ENCODE measurements at regions not wholly inside any gene's neighbourhood (a gene's known extent, or its start where the extent isn't known, plus 50 kb on each side); places are given as distances from the start of the nearest gene placed in this dataset.

DNA sequence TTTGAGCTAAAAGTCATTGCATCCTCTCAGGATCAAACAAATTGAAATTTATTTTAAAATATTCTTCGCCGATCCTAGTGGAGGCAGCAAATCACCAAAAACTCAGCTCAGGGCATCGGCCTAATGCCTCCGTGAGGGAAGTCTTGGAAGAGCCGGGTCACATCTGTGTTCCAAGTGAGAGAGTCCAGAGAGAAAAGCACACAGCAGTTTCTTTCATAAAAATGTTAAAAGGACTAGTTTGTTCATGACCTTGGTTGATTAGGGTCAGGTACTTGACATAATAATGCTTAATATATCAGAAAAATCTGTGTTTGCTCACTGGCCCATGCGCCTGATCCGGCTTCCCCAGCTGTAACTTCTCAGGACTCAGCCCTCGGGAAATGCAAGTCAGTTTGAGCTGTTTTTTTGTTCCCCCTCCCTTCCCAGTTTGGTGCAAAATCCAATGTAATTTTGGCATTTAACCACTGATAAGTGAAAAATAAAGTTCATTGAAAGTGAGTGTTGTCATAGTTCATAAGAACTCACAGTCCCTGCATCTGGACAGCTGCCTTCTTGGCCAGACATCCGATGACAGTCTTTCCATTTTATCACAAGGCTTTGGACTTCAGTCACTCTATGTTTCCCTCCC lies 161.7 kb downstream of the CAND1 start:
- Mint-ChIP-seq H3K9me3 (no peaks in the 10 kb centered on the region), H3K4me3 (no peak overlapping the region), H3K4me1 (peaks cover 4 to 10% (median 7%) of the 10 kb centered on the region in 4 donors), H3K27ac (no peak overlapping the region), H3K36me3 (no peaks in the 10 kb centered on the region), H3K27me3 (peaks cover 0 to 3% (median 0%) of the 10 kb centered on the region in 5 donors)
- ATAC-seq (no peak), DNase-seq (no peak)
- POLR2A ChIA-PET: interaction anchor here (0.9 kb wide), 2 partner anchors 10 to 232 kb away, joined by 3 read pairs; no protein-coding TSS in a partner anchor

DNA sequence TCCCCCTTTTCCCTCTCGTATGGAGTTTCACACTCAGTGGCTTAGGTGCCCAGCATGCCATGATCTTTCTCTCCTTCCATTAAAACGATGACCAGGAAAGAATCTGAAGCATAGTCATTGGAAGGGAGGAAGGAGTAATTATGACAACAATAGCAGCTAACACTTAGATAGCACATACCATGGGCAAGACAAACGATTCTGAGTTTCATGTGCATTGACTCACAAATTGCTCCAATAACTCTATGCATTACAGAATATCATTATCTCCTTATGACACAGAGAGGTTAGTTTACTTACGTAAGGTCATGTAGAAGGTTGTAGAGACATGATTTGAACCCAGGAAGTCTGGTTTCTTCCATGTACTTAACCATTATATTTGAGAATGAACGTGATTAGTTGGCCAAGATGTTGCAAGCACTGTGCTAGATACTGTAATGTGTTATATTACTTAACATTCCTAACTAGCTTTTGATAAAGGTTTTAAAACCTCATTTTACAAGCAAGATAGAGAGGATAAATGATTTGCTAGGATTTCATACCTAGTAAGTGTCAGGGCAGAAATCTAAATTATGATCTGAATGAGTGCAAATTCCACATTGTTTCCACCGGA lies 162.4 kb downstream of the CAND1 start:
- ATAC-seq (no peak), DNase-seq (no peak)
- Mint-ChIP-seq H3K27me3 (peaks cover 0 to 3% (median 0%) of the 10 kb centered on the region in 5 donors), H3K36me3 (no peaks in the 10 kb centered on the region), H3K9me3 (no peaks in the 10 kb centered on the region), H3K4me3 (no peak overlapping the region), H3K27ac (no peak overlapping the region), H3K4me1 (peaks cover under 1 to 6% (median 4%) of the 10 kb centered on the region in 4 donors)
- POLR2A ChIA-PET: interaction anchor here (0.5 kb wide), 1 partner anchor 32 kb away, joined by 6 read pairs; no protein-coding TSS in a partner anchor

DNA sequence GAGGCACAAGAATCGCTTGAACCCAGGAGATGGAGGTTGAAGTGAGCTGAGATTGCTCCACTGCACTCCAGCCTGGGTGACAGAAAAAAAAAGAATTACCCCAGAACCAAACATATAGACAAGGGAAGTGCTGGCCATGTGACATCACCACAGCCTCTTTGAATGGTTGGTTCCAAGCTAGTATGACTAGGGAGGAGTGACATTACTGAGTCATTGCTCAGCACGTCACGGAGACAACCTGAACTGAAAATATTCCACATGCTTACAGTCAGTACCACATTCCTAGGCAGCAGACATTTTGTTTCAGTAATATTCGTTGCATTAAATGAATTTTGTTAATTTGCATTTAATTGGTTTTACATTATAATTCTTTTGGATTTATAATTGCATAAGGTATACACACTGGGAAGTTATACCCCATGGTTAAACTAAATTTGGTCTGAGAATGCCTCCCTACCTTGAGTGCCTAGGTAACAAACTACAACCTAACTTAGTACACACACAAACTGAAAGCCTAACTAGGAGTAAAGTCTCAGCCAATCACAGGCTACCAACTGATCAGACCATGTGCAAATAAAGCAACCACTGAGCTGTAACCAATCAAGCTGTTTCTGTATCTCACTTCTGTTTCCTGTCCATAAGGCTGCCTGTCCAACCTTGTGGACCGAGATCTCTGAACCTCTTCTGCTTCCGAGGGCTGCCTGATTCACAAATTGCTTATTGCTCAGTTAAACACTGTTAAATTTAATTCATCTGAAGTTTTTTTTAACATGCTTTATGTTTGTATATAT lies 164.4 kb downstream of the CAND1 start:
- no peak overlapping the region for H3K4me3 Mint-ChIP-seq
- H3K27me3 Mint-ChIP-seq: peaks cover 0 to 3% (median 0%) of the 10 kb centered on the region in 5 donors
- no peak for DNase-seq
- no peak overlapping the region for H3K27ac Mint-ChIP-seq
- H3K36me3 Mint-ChIP-seq: no peaks in the 10 kb centered on the region
- POLR2A ChIA-PET: interaction anchor here (1.1 kb wide), 1 partner anchor 197 kb away, joined by 4 read pairs; no protein-coding TSS in a partner anchor
- H3K9me3 Mint-ChIP-seq: peaks cover 0 to 1% (median 0%) of the 10 kb centered on the region in 9 donors
- no peak for ATAC-seq
- H3K4me1 Mint-ChIP-seq: peaks cover 11 to 16% (median 13%) of the 10 kb centered on the region in 4 donors

DNA sequence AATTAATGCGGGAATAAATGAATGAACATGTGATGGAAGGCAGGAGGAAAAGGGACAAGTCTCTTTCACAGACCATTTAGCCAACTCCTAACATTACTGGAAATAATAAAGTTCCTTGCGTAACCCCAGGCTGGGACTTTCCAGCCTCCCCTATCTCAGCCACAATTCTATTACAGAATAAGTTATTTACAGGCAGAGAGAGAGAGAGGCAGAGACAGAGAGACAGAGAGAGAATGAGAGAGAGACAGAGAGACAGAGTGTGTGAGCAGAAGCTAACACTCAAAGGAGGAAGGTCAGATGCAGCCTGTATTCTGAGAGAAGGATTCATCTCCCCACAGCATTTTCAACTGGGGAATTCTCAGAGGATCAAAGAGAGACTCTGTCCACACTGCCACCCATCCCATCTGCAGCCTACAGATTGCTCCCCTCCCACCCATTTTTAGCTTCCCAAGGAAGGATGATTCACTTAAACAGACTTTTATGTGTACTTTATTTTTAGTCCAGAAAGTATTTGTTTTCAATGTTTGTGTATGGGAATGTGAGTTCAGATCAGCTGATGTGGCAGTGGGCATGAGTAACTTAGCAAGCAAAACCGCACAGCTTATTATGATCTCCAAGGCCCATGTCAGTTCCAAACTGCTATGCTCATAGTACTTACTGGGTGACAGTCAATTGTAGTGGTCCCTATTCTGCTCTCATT lies 165.7 kb downstream of the CAND1 start:
- Mint-ChIP-seq H3K36me3 (peaks cover 0 to 7% (median 0%) of the 10 kb centered on the region in 3 donors), H3K27me3 (no peaks in the 10 kb centered on the region), H3K27ac (peak overlapping the region in 3 of 10 donors; percentile 3 to 36 (median 28)), H3K4me1 (peaks cover 11 to 13% (median 12%) of the 10 kb centered on the region in 4 donors), H3K4me3 (no peak overlapping the region), H3K9me3 (peaks cover 0 to 6% (median 0%) of the 10 kb centered on the region in 9 donors)
- POLR2A ChIA-PET: interaction anchor here (0.7 to 1.2 kb wide), 2 partner anchors 14 to 172 kb away, joined by 3 to 5 read pairs; no protein-coding TSS in a partner anchor
- no peak for DNase-seq
- ATAC-seq: no peak

DNA sequence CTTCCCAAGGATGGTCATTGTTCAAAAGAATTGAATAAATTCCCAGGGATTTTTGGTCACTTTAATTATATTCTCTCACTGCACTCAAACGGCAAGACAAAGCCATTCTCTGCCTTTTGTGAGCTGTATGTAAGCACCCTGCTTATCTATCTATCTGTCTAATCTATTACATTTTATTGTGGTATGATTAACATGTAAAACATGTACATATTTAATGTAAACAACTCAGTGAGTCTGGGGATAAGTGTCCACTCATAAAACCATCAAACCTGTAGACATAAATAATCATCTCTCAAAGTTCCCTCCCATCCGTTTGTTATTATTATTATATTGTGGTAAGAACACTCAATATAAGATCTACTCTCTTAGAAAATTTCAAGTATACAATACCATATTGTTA lies 167.1 kb downstream of the CAND1 start:
- DNase-seq (no peak), ATAC-seq (no peak)
- no peak overlapping the region for H3K4me3 Mint-ChIP-seq
- peaks cover 12 to 15% (median 14%) of the 10 kb centered on the region in 4 donors for H3K4me1 Mint-ChIP-seq
- H3K27me3 Mint-ChIP-seq: no peaks in the 10 kb centered on the region
- H3K9me3 Mint-ChIP-seq: peaks cover 0 to 6% (median 0%) of the 10 kb centered on the region in 9 donors
- H3K27ac Mint-ChIP-seq: no peak overlapping the region
- H3K36me3 Mint-ChIP-seq: peaks cover 0 to 7% (median 0%) of the 10 kb centered on the region in 3 donors
- POLR2A ChIA-PET: no interaction called here

DNA sequence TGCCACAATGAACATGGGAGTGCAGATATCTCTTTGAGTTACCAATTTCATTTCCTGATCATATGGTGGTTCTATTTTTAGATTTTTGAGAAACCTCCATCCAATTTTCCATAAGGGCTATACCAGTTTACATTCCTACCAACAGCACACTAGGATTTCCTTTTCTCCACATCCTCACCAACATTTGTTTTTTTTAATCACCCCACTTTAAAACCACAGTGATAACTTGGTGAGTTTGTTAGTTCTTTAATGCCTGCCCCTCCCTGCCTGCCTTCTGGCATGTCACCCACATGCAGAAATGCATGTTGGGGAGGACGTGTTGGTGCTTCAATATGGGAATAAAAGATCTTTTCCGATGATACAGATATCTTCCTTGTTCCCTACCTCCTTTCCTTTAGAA lies 167.9 kb downstream of the CAND1 start:
- DNase-seq: no peak
- peaks cover 0 to 6% (median 0%) of the 10 kb centered on the region in 9 donors for H3K9me3 Mint-ChIP-seq
- no peak overlapping the region for H3K4me3 Mint-ChIP-seq
- H3K27me3 Mint-ChIP-seq: no peaks in the 10 kb centered on the region
- peaks cover 18 to 23% (median 21%) of the 10 kb centered on the region in 4 donors for H3K4me1 Mint-ChIP-seq
- H3K27ac Mint-ChIP-seq: peak overlapping the region in 1 of 10 donors; percentile 15
- H3K36me3 Mint-ChIP-seq: peaks cover 0 to 7% (median 0%) of the 10 kb centered on the region in 3 donors
- POLR2A ChIA-PET: no interaction called here
- no peak for ATAC-seq

DNA sequence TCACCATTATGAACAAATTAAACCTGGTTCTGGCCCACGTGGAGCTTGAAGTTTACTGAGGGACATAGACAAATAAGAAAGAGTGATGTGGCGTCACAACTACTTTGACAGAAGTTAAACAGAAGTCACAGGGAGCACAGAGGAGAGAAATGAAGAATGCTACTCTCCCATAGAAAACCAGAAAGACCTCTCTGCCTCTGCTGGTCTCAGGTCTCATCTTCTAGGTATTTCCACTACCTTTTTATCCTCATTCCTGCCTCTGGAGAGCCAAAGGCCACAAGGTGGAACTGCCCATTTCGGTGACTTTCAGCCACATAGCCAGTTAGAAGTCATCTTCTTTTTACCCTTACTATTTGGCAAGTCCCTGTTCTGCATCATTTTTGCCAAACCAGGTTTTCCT lies 170.5 kb downstream of the CAND1 start:
- ATAC-seq (no peak), DNase-seq (no peak)
- Mint-ChIP-seq H3K4me1 (peaks cover 19 to 38% (median 28%) of the 10 kb centered on the region in 4 donors), H3K36me3 (peaks cover 0 to 7% (median 0%) of the 10 kb centered on the region in 3 donors), H3K9me3 (peaks cover 0 to 6% (median 0%) of the 10 kb centered on the region in 9 donors), H3K4me3 (no peak overlapping the region), H3K27ac (no peak overlapping the region), H3K27me3 (no peaks in the 10 kb centered on the region)
- POLR2A ChIA-PET: interaction anchor here (3.2 kb wide), 1 partner anchor 191 kb away, joined by 12 read pairs; no protein-coding TSS in a partner anchor

DNA sequence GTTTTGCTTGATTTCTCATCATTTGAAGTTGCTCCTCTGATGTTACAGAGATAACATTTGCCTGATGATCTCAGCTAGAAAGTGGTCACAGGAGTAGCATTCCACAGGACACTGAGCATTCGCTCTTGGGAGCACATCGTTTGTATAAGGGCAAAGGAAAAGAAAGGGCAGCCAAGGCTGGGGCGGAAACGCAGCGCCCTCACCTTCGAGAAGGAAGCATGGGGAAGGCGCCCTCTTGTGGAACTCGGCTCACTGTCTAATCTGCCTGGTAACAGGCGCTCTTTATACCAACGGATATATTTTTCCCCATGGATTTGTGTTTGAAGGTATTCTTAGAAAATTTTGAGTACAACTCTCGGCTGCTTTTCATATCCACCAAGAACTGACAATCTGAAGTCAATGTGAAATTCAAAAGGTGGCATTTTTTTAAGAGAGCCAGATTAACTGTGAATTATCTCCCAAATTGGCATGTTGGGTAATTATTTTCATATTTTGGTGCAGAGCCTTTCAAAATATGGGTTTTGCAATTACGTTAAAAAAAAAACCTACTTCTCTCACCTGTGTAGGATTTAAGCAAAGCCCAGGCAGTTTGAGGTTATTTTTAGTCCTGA lies 172.7 kb downstream of the CAND1 start:
- H3K36me3 Mint-ChIP-seq: peaks cover 0 to 7% (median 0%) of the 10 kb centered on the region in 3 donors
- POLR2A ChIA-PET: interaction anchor here (0.6 to 3.2 kb wide), 9 partner anchors 21 to 208 kb away, joined by 3 to 12 read pairs (median 5); partner anchors contain the start of gene DYRK2
- peak overlapping the region; percentile 10 to 90 (median 60) for H3K27ac Mint-ChIP-seq
- peaks cover 0 to 6% (median 0%) of the 10 kb centered on the region in 9 donors for H3K9me3 Mint-ChIP-seq
- H3K4me1 Mint-ChIP-seq: peaks cover 20 to 38% (median 26%) of the 10 kb centered on the region in 4 donors
- no peaks in the 10 kb centered on the region for H3K27me3 Mint-ChIP-seq
- peak overlapping the region; percentile 43 to 80 (median 58) for H3K4me3 Mint-ChIP-seq
- DNase-seq (peak; percentile 46 to 87 (median 72)), ATAC-seq (peak; percentile 92 to 99)

DNA sequence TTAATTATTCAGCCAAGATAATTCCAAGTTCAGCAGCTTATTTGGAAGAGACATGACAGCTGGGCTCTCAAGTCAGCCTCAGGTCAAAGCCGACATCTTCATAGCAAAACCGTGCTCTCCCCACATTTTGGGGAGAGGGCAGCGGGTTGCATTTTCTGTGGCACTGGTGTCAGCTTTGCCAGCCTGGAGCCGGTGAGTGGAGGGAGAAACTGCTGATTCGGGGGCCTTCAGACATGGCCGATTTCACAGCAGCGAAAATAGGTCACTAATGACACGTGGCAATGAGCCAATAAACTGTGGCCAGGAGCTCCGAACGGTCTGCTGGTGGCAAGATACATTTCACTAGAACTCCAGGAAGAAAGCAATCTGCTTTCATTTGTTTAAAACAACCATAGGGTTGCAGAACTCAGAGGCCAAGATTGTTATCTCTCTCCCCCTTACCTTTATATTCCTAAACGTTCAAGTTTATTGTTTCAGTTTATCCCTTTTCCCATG lies 173.2 kb downstream of the CAND1 start:
- peaks cover 17 to 38% (median 24%) of the 10 kb centered on the region in 4 donors for H3K4me1 Mint-ChIP-seq
- ATAC-seq (no peak), DNase-seq (no peak)
- peak overlapping the region in 3 of 10 donors; percentile 7 to 35 (median 24) for H3K27ac Mint-ChIP-seq
- POLR2A ChIA-PET: interaction anchor here (0.6 to 1.3 kb wide), 6 partner anchors 21 to 208 kb away, joined by 3 to 6 read pairs (median 4); partner anchors contain the start of gene DYRK2
- H3K9me3 Mint-ChIP-seq: peaks cover 0 to 6% (median 0%) of the 10 kb centered on the region in 9 donors
- peak overlapping the region in 2 of 10 donors; percentile 8 to 20 for H3K4me3 Mint-ChIP-seq
- peaks cover 0 to 7% (median 0%) of the 10 kb centered on the region in 3 donors for H3K36me3 Mint-ChIP-seq
- H3K27me3 Mint-ChIP-seq: no peaks in the 10 kb centered on the region

DNA sequence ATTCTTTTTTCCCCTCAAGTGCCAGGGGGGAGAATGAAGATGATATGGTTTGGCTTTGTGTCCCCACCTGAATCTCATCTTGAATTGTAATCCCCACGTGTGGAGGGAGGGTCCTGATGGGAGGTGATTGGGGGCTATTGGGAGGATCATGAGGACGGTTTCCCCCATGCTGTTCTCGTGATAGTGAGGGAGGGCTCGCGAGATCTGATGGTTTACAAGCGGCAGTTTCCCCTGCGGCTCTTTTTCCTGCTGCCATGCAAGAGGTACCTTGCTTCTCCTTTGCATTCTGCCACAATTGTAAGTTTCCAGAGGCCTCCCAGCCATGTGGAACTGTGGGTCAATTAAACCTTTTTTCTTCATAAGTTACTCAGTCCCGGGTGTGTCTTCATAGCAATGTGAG lies 173.7 kb downstream of the CAND1 start:
- DNase-seq (no peak), ATAC-seq (no peak)
- POLR2A ChIA-PET: interaction anchor here (1.0 to 1.3 kb wide), 3 partner anchors 136 to 206 kb away, joined by 3 read pairs; partner anchors contain the start of gene DYRK2
- H3K27ac Mint-ChIP-seq: peak overlapping the region in 3 of 10 donors; percentile 27 to 35 (median 28)
- H3K27me3 Mint-ChIP-seq: no peaks in the 10 kb centered on the region
- H3K4me1 Mint-ChIP-seq: peaks cover 18 to 40% (median 26%) of the 10 kb centered on the region in 4 donors
- H3K4me3 Mint-ChIP-seq: peak overlapping the region in 2 of 10 donors; percentile 8 to 20
- H3K9me3 Mint-ChIP-seq: peaks cover 0 to 6% (median 0%) of the 10 kb centered on the region in 9 donors
- peaks cover 0 to 7% (median 0%) of the 10 kb centered on the region in 3 donors for H3K36me3 Mint-ChIP-seq

DNA sequence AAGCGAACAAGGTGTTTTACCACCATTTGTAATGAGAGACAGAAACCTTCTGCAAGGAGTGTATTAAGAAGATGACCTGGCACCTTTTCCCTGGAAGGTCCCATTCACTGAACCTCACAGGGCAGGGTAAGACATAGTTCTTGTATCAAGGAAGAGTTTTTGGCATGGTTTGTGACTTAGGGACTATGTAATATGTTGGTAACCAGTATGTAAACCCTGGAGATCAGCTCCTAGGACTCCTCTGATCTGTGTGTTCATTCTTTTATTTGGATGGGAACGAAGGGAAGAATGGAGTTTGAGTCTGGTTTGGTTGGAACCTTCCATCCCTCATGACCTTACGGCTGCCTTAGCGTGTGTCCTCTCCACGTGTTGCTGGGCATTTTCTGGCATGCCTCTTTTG lies 175.4 kb downstream of the CAND1 start:
- ATAC-seq (no peak), DNase-seq (no peak)
- H3K9me3 Mint-ChIP-seq: no peaks in the 10 kb centered on the region
- no peaks in the 10 kb centered on the region for H3K36me3 Mint-ChIP-seq
- no peak overlapping the region for H3K4me3 Mint-ChIP-seq
- H3K27ac Mint-ChIP-seq: no peak overlapping the region
- peaks cover 26 to 54% (median 39%) of the 10 kb centered on the region in 4 donors for H3K4me1 Mint-ChIP-seq
- POLR2A ChIA-PET: no interaction called here
- H3K27me3 Mint-ChIP-seq: no peaks in the 10 kb centered on the region

Measured in naive thymus-derived CD8-positive, alpha-beta T cell (primary cell).